HL-60 (cell line): ENCODE measurements at regions not wholly inside any gene's neighbourhood (a gene's known extent, or its start where the extent isn't known, plus 50 kb on each side); places are given as distances from the start of the nearest gene placed in this dataset.
"Not testable (repeated sequence)": the region's sequence is repeated elsewhere in the genome, so short reads cannot be mapped to it uniquely, and the experiment has no call there.

Experiments
- CTCF ChIP-seq: IDR thresholded peaks from one replicate; pipeline ENCODE4 v1.5.1; 2011; ENCODE audit warnings: low read length, control low read depth, inconsistent platforms; ENCODE audit not compliant: insufficient read depth
- GABPA ChIP-seq: IDR thresholded peaks from 2 replicates; pipeline ENCODE4 v1.6.1; 2012; ENCODE audit warnings: low read depth

- not testable (repeated sequence) for TF ChIP-seq CTCF, GABPA
Measured at GRCh38 chr4:131496211-131496610, 1652.9 kb upstream of the PCDH10 start.
